A673 (cell line): ENCODE measurements at regions not wholly inside any gene's neighbourhood (a gene's known extent, or its start where the extent isn't known, plus 50 kb on each side); places are given as distances from the start of the nearest gene placed in this dataset.

Source experiments
- BruUV-seq: library from RNA; stranded (reverse); fragments of 400-500 nt; replicated peaks from 2 replicates; lab custom pipeline; 2021; lab: Mats Ljungman, UMichigan
- CTCF ChIA-PET: fragments of 300-600 bp; sonication (Branson Sonifier 250); formaldehyde crosslinking; loops from one replicate; lab custom pipeline; 2022; ENCODE audit warnings: antibody characterized with exemption; lab: Charles Lee
- POLR2A ChIA-PET: fragments of 300-600 bp; sonication (Branson Sonifier 250); formaldehyde crosslinking; loops from one replicate; lab custom pipeline; 2022; ENCODE audit warnings: antibody characterized with exemption; ENCODE audit not compliant: low non-redundant PET; lab: Charles Lee
- DNase-seq: peaks from one replicate; pipeline ENCODE4 v3.0.0-alpha.2; 2015; ENCODE audit warnings: low spot score
- H3K27ac ChIP-seq: fragments of 200-600 bp; sonication (generic); 2 replicates; pipeline ENCODE4 v1.5.1; 2016; ENCODE audit warnings: mixed run types, low read depth, mild to moderate bottlenecking, mixed read lengths, antibody characterized with exemption, low read length; ENCODE audit not compliant: poor library complexity, severe bottlenecking
- H3K27me3 ChIP-seq: fragments of 200-600 bp; sonication (generic); replicated peaks from 2 replicates; pipeline ENCODE4 v1.6.1; 2017; ENCODE audit warnings: mixed run types, low read depth, mild to moderate bottlenecking, mixed read lengths, antibody characterized with exemption, low read length; ENCODE audit not compliant: insufficient read depth, poor library complexity
- H3K36me3 ChIP-seq: fragments of 200-600 bp; sonication (generic); 2 replicates; pipeline ENCODE4 v1.6.1; 2016; ENCODE audit warnings: mixed run types, mild to moderate bottlenecking, mixed read lengths, antibody characterized with exemption, low read length; ENCODE audit not compliant: insufficient read depth, poor library complexity, severe bottlenecking
- H3K4me1 ChIP-seq: fragments of 200-600 bp; sonication (generic); 2 replicates; pipeline ENCODE4 v1.6.1; 2017; ENCODE audit warnings: mixed run types, mild to moderate bottlenecking, mixed read lengths, antibody characterized with exemption, low read length; ENCODE audit not compliant: insufficient read depth, poor library complexity, severe bottlenecking
- H3K4me3 ChIP-seq: fragments of 200-600 bp; sonication (generic); 2 replicates; pipeline ENCODE4 v1.5.1; 2016; ENCODE audit warnings: low read depth, mixed run types, mild to moderate bottlenecking, mixed read lengths, low read length; ENCODE audit not compliant: poor library complexity, severe bottlenecking
- H3K9me3 ChIP-seq: fragments of 200-600 bp; sonication (generic); 2 replicates; pipeline ENCODE4 v1.6.1; 2016; ENCODE audit warnings: mixed run types, low read depth, mild to moderate bottlenecking, mixed read lengths, antibody characterized with exemption, low read length; ENCODE audit not compliant: poor library complexity, severe bottlenecking
- CTCF ChIP-seq: fragments of 300-800, 200-600 bp; sonication (generic); conservative IDR thresholded peaks from 2 replicates; pipeline ENCODE4 v1.5.1; 2017; ENCODE audit warnings: low read depth, mild to moderate bottlenecking, antibody characterized with exemption, low read length, moderate library complexity, mixed read lengths
- EZH2 ChIP-seq: fragments of 200-600 bp; sonication (generic); IDR thresholded peaks from 2 replicates; pipeline ENCODE4 v1.6.1; 2017; ENCODE audit warnings: borderline replicate concordance, low read depth, mild to moderate bottlenecking, mixed read lengths, antibody characterized with exemption, low read length; ENCODE audit not compliant: poor library complexity, severe bottlenecking
- intact Hi-C: fragments of 100-400 bp; cut with micrococcal nuclease; formaldehyde crosslinking; loops from one replicate; pipeline ENCODE4 v1.10.0; 2022; ENCODE audit not compliant: unreplicated experiment

- peaks cover 10% of the 10 kb centered on the region for H3K4me1 ChIP-seq
- no peaks in the 10 kb centered on the region for H3K36me3 ChIP-seq
- no peaks in the 10 kb centered on the region for H3K27me3 ChIP-seq
- DNase-seq: no peak
- POLR2A ChIA-PET: no interaction called here
- H3K9me3 ChIP-seq: peaks cover 7% of the 10 kb centered on the region
- H3K27ac ChIP-seq: no peak overlapping the region
- CTCF ChIA-PET: no interaction called here
- no TSS peak for BruUV-seq
- intact Hi-C loops: no loop called here
- H3K4me3 ChIP-seq: no peak overlapping the region
- no peak for TF ChIP-seq CTCF
- no peak for TF ChIP-seq EZH2
Observed at GRCh38 chr9:135229701-135230385, 142.4 kb downstream of the OLFM1 start.

- TF ChIP-seq CTCF (no peak), EZH2 (no peak)
- BruUV-seq: no TSS peak
- peaks cover 7% of the 10 kb centered on the region for H3K9me3 ChIP-seq
Observed at GRCh38 chr9:135230386-135230765, 142.9 kb downstream of the OLFM1 start.

GRCh38 chr9:135230817-135231520 is 143.5 kb downstream of the OLFM1 start:
- ChIA-PET CTCF (no interaction called here), POLR2A (no interaction called here)
- TF ChIP-seq CTCF (no peak), EZH2 (no peak)
- no peaks in the 10 kb centered on the region for H3K36me3 ChIP-seq
- H3K4me3 ChIP-seq: no peak overlapping the region
- H3K27ac ChIP-seq: no peak overlapping the region
- H3K4me1 ChIP-seq: peaks cover 4% of the 10 kb centered on the region
- BruUV-seq: no TSS peak
- intact Hi-C loops: no loop called here
- peaks cover 7% of the 10 kb centered on the region for H3K9me3 ChIP-seq
- H3K27me3 ChIP-seq: no peaks in the 10 kb centered on the region
- no peak for DNase-seq

More at GRCh38 chr9:135230386-135230765, 142.9 kb downstream of the OLFM1 start:
- ChIA-PET CTCF (no interaction called here), POLR2A (no interaction called here)
- Histone ChIP-seq H3K4me1 (peaks cover 4% of the 10 kb centered on the region), H3K4me3 (no peak overlapping the region), H3K27me3 (no peaks in the 10 kb centered on the region), H3K27ac (no peak overlapping the region), H3K36me3 (no peaks in the 10 kb centered on the region)
- DNase-seq: no peak
- intact Hi-C loops: no loop called here
